ENCODE measurements at regions not wholly inside any gene's neighbourhood (a gene's known extent, or its start where the extent isn't known, plus 50 kb on each side); places are given as distances from the start of the nearest gene placed in this dataset.

- TF ChIP-seq ZNF180 (CRISPR knock-in tag; IDR thresholded peaks at IDR 0.05; ENCODE audit: borderline replicate concordance, low read depth) (no peak), KAT7 (CRISPR knock-in tag; IDR thresholded peaks at IDR 0.05; ENCODE audit: borderline replicate concordance) (no peak)
Measured at GRCh38 chr6:48233063-48233462, 122.1 kb upstream of the PTCHD4 start.
